SU-DHL-6 (cell line): ENCODE measurements at regions not wholly inside any gene's neighbourhood (a gene's known extent, or its start where the extent isn't known, plus 50 kb on each side); places are given as distances from the start of the nearest gene placed in this dataset.

Experiments used
- EZH2phosphoT487 ChIP-seq: fragments of 200-600 bp; sonication (generic), shearing (Covaris generic); conservative IDR thresholded peaks from 2 replicates; pipeline ENCODE4 v1.6.1; 2018; ENCODE audit warnings: mild to moderate bottlenecking, antibody characterized with exemption, low read length, moderate library complexity, mixed read lengths
- TF ChIP-seq, protein P1 (sequence below): fragments of 200-600 bp; sonication (generic); IDR thresholded peaks from one replicate; pipeline ENCODE4 v1.5.1; 2017; ENCODE audit warnings: antibody characterized with exemption, mild to moderate bottlenecking, low read length, moderate library complexity; ENCODE audit not compliant: insufficient read depth, poor library complexity, severe bottlenecking

DNA sequence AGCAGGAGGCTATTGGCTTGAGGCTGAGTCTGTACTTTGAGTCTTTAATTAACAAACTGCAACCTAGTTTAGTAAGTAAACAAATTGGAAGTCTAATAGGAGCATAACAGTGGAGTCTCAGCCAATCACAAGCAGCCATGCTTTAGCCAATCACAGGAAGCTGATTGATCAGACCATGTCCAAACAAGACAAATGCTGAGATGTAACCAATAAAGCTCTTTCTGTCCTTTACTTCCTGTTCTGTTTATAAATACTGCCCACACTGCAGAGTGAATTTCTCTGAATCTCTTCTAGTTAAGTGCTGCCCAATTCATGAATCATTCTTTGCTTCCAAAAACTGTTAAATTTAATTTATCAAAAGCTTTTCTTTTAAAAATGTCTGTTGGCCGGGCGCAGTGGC is 146.6 kb upstream of the DLX2 start:
- TF ChIP-seq EZH2phosphoT487, result no peak
- TF ChIP-seq, protein P1, sequence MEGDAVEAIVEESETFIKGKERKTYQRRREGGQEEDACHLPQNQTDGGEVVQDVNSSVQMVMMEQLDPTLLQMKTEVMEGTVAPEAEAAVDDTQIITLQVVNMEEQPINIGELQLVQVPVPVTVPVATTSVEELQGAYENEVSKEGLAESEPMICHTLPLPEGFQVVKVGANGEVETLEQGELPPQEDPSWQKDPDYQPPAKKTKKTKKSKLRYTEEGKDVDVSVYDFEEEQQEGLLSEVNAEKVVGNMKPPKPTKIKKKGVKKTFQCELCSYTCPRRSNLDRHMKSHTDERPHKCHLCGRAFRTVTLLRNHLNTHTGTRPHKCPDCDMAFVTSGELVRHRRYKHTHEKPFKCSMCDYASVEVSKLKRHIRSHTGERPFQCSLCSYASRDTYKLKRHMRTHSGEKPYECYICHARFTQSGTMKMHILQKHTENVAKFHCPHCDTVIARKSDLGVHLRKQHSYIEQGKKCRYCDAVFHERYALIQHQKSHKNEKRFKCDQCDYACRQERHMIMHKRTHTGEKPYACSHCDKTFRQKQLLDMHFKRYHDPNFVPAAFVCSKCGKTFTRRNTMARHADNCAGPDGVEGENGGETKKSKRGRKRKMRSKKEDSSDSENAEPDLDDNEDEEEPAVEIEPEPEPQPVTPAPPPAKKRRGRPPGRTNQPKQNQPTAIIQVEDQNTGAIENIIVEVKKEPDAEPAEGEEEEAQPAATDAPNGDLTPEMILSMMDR, result no peak
